WERI-Rb-1 (cell line): ENCODE measurements at regions not wholly inside any gene's neighbourhood (a gene's known extent, or its start where the extent isn't known, plus 50 kb on each side); places are given as distances from the start of the nearest gene placed in this dataset.

Experiments
- DNase-seq: peaks from one replicate; pipeline ENCODE4 v3.0.0-alpha.2; 2020
- H3K27ac ChIP-seq: fragments of 250-450 bp; sonication (Bioruptor Pico); 2 replicates; pipeline ENCODE4 v1.5.1; 2020; ENCODE audit warnings: mild to moderate bottlenecking, moderate library complexity
- H3K27me3 ChIP-seq: fragments of 250-450 bp; sonication (Bioruptor Pico); 2 replicates; pipeline ENCODE4 v1.5.1; 2021; ENCODE audit warnings: mild to moderate bottlenecking, low read depth, moderate library complexity; ENCODE audit not compliant: insufficient read depth, severe bottlenecking
- H3K36me3 ChIP-seq: fragments of 250-450 bp; sonication (Bioruptor Pico); 2 replicates; pipeline ENCODE4 v1.5.1; 2020; ENCODE audit warnings: mild to moderate bottlenecking, moderate library complexity
- H3K4me3 ChIP-seq: 2 replicates; pipeline ENCODE4 v1.5.1; 2011; ENCODE audit warnings: low read depth, mild to moderate bottlenecking, control low read depth, low read length
- H3K9me3 ChIP-seq: fragments of 250-450 bp; sonication (Bioruptor Pico); 2 replicates; pipeline ENCODE4 v1.5.1; 2021; ENCODE audit warnings: mild to moderate bottlenecking, moderate library complexity; ENCODE audit not compliant: severe bottlenecking
- CTCF ChIP-seq: IDR thresholded peaks from 2 replicates; pipeline ENCODE4 v1.5.1; 2011; ENCODE audit warnings: low read depth, mild to moderate bottlenecking, control low read depth, inconsistent platforms, low read length

GRCh38 chr21:19914028-19914427 is 1084.2 kb upstream of the NCAM2 start:
- Histone ChIP-seq H3K36me3 (no peaks in the 10 kb centered on the region), H3K27me3 (peaks cover 26% of the 10 kb centered on the region), H3K4me3 (no peak overlapping the region), H3K27ac (no peak overlapping the region), H3K9me3 (no peaks in the 10 kb centered on the region)
- TF ChIP-seq CTCF: no peak
- DNase-seq: no peak

- H3K9me3 ChIP-seq: no peaks in the 10 kb centered on the region
- no peak overlapping the region for H3K4me3 ChIP-seq
- H3K27me3 ChIP-seq: peaks cover 19% of the 10 kb centered on the region
- no peak overlapping the region for H3K27ac ChIP-seq
- H3K36me3 ChIP-seq: no peaks in the 10 kb centered on the region
- no peak for DNase-seq
- TF ChIP-seq CTCF: no peak
Measured at GRCh38 chr21:19921211-19921610, 1077.0 kb upstream of the NCAM2 start.

GRCh38 chr21:19922122-19922521 is 1076.1 kb upstream of the NCAM2 start:
- no peak overlapping the region for H3K4me3 ChIP-seq
- peaks cover 17% of the 10 kb centered on the region for H3K27me3 ChIP-seq
- DNase-seq: no peak
- no peak overlapping the region for H3K27ac ChIP-seq
- H3K9me3 ChIP-seq: no peaks in the 10 kb centered on the region
- no peak for TF ChIP-seq CTCF
- no peaks in the 10 kb centered on the region for H3K36me3 ChIP-seq

GRCh38 chr21:19935467-19935866 is 1062.7 kb upstream of the NCAM2 start:
- no peaks in the 10 kb centered on the region for H3K36me3 ChIP-seq
- H3K27me3 ChIP-seq: peaks cover 15% of the 10 kb centered on the region
- no peak for DNase-seq
- H3K27ac ChIP-seq: no peak overlapping the region
- no peak for TF ChIP-seq CTCF
- H3K9me3 ChIP-seq: no peaks in the 10 kb centered on the region
- no peak overlapping the region for H3K4me3 ChIP-seq

GRCh38 chr21:19937619-19938018 is 1060.6 kb upstream of the NCAM2 start:
- peaks cover 15% of the 10 kb centered on the region for H3K27me3 ChIP-seq
- TF ChIP-seq CTCF: no peak
- no peak overlapping the region for H3K27ac ChIP-seq
- no peaks in the 10 kb centered on the region for H3K9me3 ChIP-seq
- no peak for DNase-seq
- H3K4me3 ChIP-seq: no peak overlapping the region
- H3K36me3 ChIP-seq: no peaks in the 10 kb centered on the region

GRCh38 chr21:19941626-19942025 is 1056.6 kb upstream of the NCAM2 start:
- no peak for TF ChIP-seq CTCF
- DNase-seq: no peak
- no peaks in the 10 kb centered on the region for H3K9me3 ChIP-seq
- H3K27me3 ChIP-seq: peaks cover 19% of the 10 kb centered on the region
- no peak overlapping the region for H3K4me3 ChIP-seq
- no peak overlapping the region for H3K27ac ChIP-seq
- no peaks in the 10 kb centered on the region for H3K36me3 ChIP-seq
